ENCODE measurements at regions not wholly inside any gene's neighbourhood (a gene's known extent, or its start where the extent isn't known, plus 50 kb on each side); places are given as distances from the start of the nearest gene placed in this dataset.
"Not testable (repeated sequence)": the region's sequence is repeated elsewhere in the genome, so short reads cannot be mapped to it uniquely, and the experiment has no call there.

DNA sequence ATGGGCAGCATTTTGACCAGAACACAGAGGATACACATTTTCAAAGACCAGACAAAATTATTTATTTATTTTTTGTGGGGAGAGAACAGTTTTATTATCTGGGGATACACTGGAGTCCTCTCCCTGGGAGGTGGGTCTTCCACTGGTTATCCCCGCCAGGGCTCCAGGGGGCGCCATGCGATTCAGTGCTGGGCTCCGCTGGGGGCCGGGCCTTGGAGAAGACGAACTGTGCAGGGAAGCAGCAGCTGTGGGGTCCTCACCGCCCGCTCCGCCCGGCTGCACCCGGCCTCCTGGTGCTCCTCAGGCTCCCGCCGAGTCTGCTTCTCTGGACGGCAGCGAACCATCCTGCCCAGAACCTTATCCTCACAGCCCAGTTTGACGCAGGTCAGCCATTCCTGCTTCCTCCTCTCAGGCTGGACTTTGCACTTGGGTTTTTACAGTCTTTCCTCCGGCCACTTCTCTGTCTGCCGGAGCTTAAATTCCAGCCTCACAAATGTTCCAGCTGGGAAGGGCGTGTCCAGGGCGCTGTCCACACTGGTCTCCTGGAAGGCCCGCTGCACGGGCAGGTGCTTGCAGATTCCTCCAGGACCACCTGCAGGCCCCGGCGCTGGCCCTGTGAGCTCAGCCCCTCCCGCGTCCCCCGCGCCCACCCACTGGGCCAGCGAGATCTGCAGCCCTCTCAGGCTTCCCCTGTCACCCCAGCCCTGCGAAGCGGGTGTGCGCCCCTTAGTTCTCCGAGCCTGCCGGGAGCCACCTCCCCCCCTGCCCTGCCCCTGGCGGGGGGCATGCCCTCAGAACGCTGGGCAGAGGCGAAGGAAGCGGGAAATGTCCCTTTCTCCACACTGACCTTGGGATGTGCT, 1830.0 kb upstream of the DEFB115 start:
- Histone ChIP-seq H3K27me3 (ENCODE audit: control insufficient read depth, insufficient read depth, low read length) (no peaks in the 10 kb centered on the region), H3K36me3 (ENCODE audit: control insufficient read depth, insufficient read depth, low read length) (no peaks in the 10 kb centered on the region), H3K9me3 (ENCODE audit: control insufficient read depth, insufficient read depth, low read length) (0 out of 2 replicates have a peak, but pooled peaks cover 1% of the 10 kb centered on the region), H3K4me3 (ENCODE audit: low read length) (no peak overlapping the region), H3K27ac (ENCODE audit: low read length) (no peak overlapping the region), H3K4me1 (ENCODE audit: control insufficient read depth, insufficient read depth, low read length) (no peaks in the 10 kb centered on the region)
- WGBS (ENCODE audit: insufficient coverage, insufficient read length): no CpG with 5 or more reads among the region's 38 CpGs
- DNase-seq (ENCODE audit: low read depth, low spot score): no peak

DNA sequence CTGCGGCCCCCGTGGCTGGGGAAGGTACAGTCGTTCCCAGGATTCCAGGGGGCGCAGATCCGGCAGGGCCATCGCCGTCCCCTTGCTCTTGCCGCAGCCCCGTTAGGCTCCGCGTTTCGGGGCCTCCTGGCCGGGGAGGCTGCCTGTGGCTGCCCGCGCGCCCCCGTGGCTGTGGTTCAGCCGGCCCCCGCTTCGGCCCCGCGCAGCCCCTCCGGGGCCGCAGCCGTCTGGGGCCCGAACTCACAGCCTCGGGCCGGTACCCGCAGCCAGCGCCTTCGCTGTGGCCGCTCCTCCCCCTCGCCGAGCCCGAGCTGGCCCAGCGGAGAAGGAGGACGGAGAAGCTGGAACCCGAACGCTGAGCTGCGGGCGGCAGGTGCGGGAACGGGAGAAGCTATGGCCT, 1826.9 kb upstream of the DEFB115 start:
- no CpG with 5 or more reads among the region's 43 CpGs for WGBS (ENCODE audit: insufficient coverage, insufficient read length)
- H3K4me1 ChIP-seq (ENCODE audit: control insufficient read depth, insufficient read depth, low read length): no peaks in the 10 kb centered on the region
- no peak overlapping the region for H3K4me3 ChIP-seq (ENCODE audit: low read length)
- no peak overlapping the region for H3K27ac ChIP-seq (ENCODE audit: low read length)
- no peaks in the 10 kb centered on the region for H3K9me3 ChIP-seq (ENCODE audit: control insufficient read depth, insufficient read depth, low read length)
- DNase-seq (ENCODE audit: low read depth, low spot score): no peak
- H3K27me3 ChIP-seq (ENCODE audit: control insufficient read depth, insufficient read depth, low read length): no peaks in the 10 kb centered on the region
- H3K36me3 ChIP-seq (ENCODE audit: control insufficient read depth, insufficient read depth, low read length): no peaks in the 10 kb centered on the region

DNA sequence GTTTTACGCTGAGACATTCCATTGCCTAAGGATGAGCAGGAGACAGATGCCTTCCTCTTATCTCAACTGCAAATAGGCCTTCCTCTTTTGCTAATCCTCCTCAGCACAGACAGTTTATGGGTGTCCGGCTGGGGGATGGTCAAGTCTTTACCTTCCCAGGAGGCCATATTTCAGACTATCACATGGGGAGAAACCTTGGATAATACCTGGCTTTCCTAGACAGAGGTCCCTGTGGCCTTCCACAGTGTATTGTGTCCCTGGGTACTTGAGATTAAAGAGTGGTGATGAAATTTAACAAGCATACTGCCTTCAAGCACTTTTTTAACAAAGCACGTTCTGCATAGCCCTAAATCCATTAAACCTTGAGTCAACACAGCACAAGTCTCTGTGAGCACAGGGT, 1816.7 kb upstream of the DEFB115 start:
- no CpG with 5 or more reads among the region's 3 CpGs for WGBS (ENCODE audit: insufficient coverage, insufficient read length)
- H3K27ac ChIP-seq (ENCODE audit: low read length): not testable (repeated sequence)

DNA sequence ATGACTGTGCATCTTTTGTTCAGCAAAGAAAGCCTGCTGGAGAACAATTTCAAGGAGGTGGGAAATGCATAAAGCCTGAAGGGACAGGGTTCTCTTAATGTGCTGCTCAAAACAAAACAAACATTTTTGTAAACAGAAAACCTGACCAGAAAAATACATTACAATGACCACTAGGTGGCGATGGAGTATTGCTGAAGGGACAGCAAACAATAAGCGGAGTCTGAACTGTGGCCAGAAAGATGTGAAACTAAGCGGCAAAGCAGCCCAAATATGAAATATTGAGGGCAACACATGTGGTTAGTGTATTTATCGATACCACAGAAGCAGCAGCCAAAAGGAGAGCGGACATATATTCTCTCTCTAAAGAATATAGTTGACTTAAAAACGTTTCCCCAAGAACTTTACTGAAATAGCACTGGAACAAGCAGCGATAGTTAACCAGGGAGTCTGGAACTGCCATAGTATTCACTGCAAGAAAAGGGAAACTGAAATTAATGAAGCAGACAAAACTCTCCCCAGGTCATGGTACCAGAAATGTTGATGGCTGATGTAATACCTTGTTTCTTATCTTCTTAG, 1814.2 kb upstream of the DEFB115 start:
- DNase-seq (ENCODE audit: low read depth, low spot score): peak; percentile 2
- not testable (repeated sequence) for H3K9me3 ChIP-seq (ENCODE audit: control insufficient read depth, insufficient read depth, low read length); H3K36me3 ChIP-seq (ENCODE audit: control insufficient read depth, insufficient read depth, low read length); H3K27ac ChIP-seq (ENCODE audit: low read length); H3K27me3 ChIP-seq (ENCODE audit: control insufficient read depth, insufficient read depth, low read length); H3K4me3 ChIP-seq (ENCODE audit: low read length); H3K4me1 ChIP-seq (ENCODE audit: control insufficient read depth, insufficient read depth, low read length)
- WGBS (ENCODE audit: insufficient coverage, insufficient read length): no CpG with 5 or more reads among the region's 7 CpGs

More for the DNA sequence above, 1816.7 kb upstream of the DEFB115 start:
- not testable (repeated sequence) for DNase-seq (ENCODE audit: low read depth, low spot score); H3K9me3 ChIP-seq (ENCODE audit: control insufficient read depth, insufficient read depth, low read length); H3K4me1 ChIP-seq (ENCODE audit: control insufficient read depth, insufficient read depth, low read length); H3K36me3 ChIP-seq (ENCODE audit: control insufficient read depth, insufficient read depth, low read length); H3K27me3 ChIP-seq (ENCODE audit: control insufficient read depth, insufficient read depth, low read length); H3K4me3 ChIP-seq (ENCODE audit: low read length)

DNA sequence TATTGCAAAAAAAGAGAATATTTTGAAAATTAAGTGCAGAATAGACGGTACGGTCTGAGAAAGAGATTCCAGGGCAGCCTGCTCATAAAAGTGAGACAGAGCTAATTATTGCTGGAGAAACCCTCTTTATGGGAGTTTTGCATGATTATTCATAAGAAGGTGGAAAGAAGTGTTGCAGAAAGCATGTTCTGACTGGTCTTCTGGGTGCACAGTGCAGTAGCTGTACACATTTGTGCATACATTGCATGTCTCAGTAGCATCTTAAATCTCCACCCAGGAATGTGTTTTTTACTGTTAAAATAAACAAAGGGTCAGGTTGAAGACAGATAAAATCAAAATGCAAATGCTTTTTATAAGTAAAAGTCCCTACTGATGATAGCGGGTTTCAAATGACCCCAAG, 1813.6 kb upstream of the DEFB115 start:
- Histone ChIP-seq H3K27ac (ENCODE audit: low read length) (no peak overlapping the region), H3K4me3 (ENCODE audit: low read length) (no peak overlapping the region), H3K36me3 (ENCODE audit: control insufficient read depth, insufficient read depth, low read length) (no peaks in the 10 kb centered on the region), H3K27me3 (ENCODE audit: control insufficient read depth, insufficient read depth, low read length) (no peaks in the 10 kb centered on the region), H3K9me3 (ENCODE audit: control insufficient read depth, insufficient read depth, low read length) (peaks cover 4% of the 10 kb centered on the region), H3K4me1 (ENCODE audit: control insufficient read depth, insufficient read depth, low read length) (no peaks in the 10 kb centered on the region)
- no peak for DNase-seq (ENCODE audit: low read depth, low spot score)
- no CpG with 5 or more reads among the region's 3 CpGs for WGBS (ENCODE audit: insufficient coverage, insufficient read length)

DNA sequence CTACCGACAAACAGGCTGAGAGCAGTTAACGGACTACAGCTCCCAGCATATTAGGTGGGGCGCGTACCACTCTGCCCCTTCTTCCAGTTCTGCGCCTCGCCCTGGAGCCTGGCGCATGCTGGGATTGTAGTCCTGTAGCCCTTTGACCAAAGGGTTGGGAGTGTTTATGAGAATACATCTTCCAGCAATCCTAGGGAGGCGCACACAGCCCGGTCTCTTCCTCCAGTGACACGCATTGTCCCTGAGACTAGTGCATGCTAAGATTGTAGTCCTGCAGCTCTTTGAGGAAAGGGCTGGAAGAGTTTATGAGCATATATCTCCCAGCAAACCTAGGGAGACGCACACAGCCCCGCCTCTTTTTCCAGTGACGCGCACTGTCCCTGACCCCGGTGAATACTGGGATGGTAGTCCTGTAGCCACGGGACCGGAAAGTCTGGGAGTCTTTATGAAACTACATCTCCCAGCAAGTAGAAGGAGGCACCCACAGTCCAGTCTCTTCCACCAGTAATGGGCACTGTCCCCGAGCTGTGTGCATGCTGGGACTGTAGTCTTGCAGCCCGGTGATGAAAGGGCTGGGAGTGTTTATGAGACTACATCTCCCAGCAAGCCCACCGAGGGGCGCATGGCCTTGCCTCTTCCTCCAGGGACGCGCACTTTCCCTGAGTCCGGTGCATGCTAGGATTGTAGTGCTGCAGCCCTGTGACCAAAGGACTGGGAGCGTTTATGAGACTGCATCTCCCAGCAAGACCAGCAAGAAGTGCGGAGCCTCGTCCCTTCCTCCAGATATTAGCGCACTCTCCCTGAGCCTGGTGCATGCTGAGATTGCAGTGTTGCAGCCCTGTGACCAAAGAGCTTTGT, 1812.2 kb upstream of the DEFB115 start:
- not testable (repeated sequence) for H3K4me1 ChIP-seq (ENCODE audit: control insufficient read depth, insufficient read depth, low read length); H3K27me3 ChIP-seq (ENCODE audit: control insufficient read depth, insufficient read depth, low read length); H3K4me3 ChIP-seq (ENCODE audit: low read length); H3K27ac ChIP-seq (ENCODE audit: low read length); H3K9me3 ChIP-seq (ENCODE audit: control insufficient read depth, insufficient read depth, low read length); DNase-seq (ENCODE audit: low read depth, low spot score); H3K36me3 ChIP-seq (ENCODE audit: control insufficient read depth, insufficient read depth, low read length)
- no CpG with 5 or more reads among the region's 28 CpGs for WGBS (ENCODE audit: insufficient coverage, insufficient read length)

DNA sequence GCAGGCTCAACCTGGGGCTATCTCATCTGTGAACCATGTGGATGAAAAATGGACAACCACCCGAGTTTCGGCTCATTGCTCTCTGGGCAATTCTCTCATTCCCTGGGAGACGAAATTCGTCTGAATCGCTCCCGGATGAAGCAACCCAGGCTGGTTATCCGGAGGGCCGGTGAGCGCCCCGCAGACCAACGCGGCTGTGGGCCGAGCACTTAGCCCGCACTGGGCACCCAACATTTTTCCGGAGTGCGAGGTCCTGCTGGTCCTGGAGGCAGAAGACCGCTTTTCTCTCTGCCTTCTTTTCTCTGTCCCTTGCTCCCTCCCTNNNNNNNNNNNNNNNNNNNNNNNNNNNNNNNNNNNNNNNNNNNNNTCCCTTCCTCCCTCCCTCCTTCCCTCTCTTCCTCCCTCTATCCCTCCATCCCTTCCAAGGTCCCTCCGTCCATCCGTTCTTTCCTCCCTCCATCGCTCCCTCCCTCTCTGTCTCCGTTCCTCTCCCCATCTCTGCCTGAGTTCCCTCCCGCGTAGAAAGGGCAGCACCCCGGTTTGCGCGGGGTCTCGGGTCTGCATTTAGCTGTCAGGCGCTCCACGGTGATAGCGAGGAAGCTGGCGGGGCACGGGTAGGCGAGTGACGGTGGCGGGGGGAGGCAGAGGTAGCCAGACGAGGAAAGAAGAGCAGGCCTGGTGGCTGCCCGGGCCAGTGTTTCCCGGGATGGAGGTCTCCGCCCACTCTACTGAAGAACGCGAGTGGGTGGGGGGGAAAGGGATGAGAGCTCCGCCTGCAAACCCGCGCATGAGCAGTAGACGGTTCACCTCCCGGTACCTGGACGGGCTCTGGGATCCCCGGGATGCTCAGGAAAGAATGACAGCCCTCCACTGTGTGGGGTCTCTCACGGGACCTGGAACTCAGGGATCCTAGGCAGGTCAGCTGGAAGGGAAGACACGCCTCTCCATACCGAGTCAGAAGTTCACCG, 1809.7 kb upstream of the DEFB115 start:
- not testable (repeated sequence) for H3K4me3 ChIP-seq (ENCODE audit: low read length); DNase-seq (ENCODE audit: low read depth, low spot score); H3K4me1 ChIP-seq (ENCODE audit: control insufficient read depth, insufficient read depth, low read length); H3K27me3 ChIP-seq (ENCODE audit: control insufficient read depth, insufficient read depth, low read length); H3K36me3 ChIP-seq (ENCODE audit: control insufficient read depth, insufficient read depth, low read length); H3K9me3 ChIP-seq (ENCODE audit: control insufficient read depth, insufficient read depth, low read length); H3K27ac ChIP-seq (ENCODE audit: low read length)
- WGBS (ENCODE audit: insufficient coverage, insufficient read length): no CpG with 5 or more reads among the region's 52 CpGs

DNA sequence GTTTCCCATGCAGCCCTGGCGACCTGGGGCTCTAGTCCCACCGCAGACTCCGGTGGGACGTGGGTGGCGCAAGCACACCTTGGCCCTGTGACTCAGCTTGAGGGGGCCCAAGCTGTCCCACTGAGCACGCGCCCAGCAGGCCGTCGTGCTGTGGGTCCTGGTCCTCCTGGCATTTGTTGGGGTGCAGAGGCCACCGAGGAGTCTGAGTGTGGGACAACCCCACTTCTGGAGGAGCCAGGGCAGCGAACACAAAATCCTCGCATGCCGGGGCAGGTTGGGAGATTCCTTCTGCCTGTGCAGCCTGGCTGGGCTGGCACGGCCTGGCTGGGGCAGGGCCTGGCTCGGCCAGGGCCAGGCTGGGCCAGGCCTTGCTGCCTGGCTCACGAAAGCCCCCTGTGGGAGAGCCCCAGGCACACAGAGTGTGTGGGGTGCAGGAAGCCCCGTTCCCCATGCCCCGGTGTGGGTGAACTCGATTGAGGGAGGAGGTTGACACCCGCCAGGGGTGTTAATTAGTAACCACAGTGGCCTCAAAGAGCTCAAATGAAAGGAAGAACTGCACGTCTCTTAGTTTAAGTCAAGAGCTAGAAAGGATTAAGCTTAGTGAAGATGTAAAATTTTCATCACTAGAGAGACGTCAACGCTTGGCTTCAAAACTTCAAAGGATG, 1808.5 kb upstream of the DEFB115 start:
- H3K4me3 ChIP-seq (ENCODE audit: low read length): no peak overlapping the region
- H3K36me3 ChIP-seq (ENCODE audit: control insufficient read depth, insufficient read depth, low read length): no peaks in the 10 kb centered on the region
- peaks cover 10% of the 10 kb centered on the region for H3K9me3 ChIP-seq (ENCODE audit: control insufficient read depth, insufficient read depth, low read length)
- WGBS (ENCODE audit: insufficient coverage, insufficient read length): no CpG with 5 or more reads among the region's 23 CpGs
- no peaks in the 10 kb centered on the region for H3K4me1 ChIP-seq (ENCODE audit: control insufficient read depth, insufficient read depth, low read length)
- no peak overlapping the region for H3K27ac ChIP-seq (ENCODE audit: low read length)
- DNase-seq (ENCODE audit: low read depth, low spot score): no peak
- no peaks in the 10 kb centered on the region for H3K27me3 ChIP-seq (ENCODE audit: control insufficient read depth, insufficient read depth, low read length)

DNA sequence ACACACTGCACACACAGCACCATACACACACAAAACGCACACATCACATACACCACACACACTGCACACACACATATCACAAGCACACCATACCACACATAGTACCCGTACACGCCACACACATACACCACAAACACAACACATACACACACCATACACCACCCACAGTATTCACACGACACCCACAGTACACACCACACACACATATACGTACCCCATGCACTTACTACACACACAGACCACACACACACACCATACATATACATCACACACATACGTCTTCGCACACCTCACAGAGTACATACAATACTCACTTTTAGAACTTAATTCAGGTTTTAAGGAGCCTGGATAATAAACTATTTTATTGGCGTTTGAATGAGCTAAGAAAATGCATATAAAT, 1805.3 kb upstream of the DEFB115 start:
- WGBS (ENCODE audit: insufficient coverage, insufficient read length): 99% methylated on average over 7 of the region's 8 CpGs
- Histone ChIP-seq H3K27me3 (ENCODE audit: control insufficient read depth, insufficient read depth, low read length) (no peaks in the 10 kb centered on the region), H3K4me3 (ENCODE audit: low read length) (no peak overlapping the region), H3K9me3 (ENCODE audit: control insufficient read depth, insufficient read depth, low read length) (peaks cover 9% of the 10 kb centered on the region), H3K36me3 (ENCODE audit: control insufficient read depth, insufficient read depth, low read length) (no peaks in the 10 kb centered on the region), H3K4me1 (ENCODE audit: control insufficient read depth, insufficient read depth, low read length) (no peaks in the 10 kb centered on the region), H3K27ac (ENCODE audit: low read length) (no peak overlapping the region)
- no peak for DNase-seq (ENCODE audit: low read depth, low spot score)

Data from iPS DF 6.9 (cell line).